ENCODE measurements at regions not wholly inside any gene's neighbourhood (a gene's known extent, or its start where the extent isn't known, plus 50 kb on each side); places are given as distances from the start of the nearest gene placed in this dataset.

DNA sequence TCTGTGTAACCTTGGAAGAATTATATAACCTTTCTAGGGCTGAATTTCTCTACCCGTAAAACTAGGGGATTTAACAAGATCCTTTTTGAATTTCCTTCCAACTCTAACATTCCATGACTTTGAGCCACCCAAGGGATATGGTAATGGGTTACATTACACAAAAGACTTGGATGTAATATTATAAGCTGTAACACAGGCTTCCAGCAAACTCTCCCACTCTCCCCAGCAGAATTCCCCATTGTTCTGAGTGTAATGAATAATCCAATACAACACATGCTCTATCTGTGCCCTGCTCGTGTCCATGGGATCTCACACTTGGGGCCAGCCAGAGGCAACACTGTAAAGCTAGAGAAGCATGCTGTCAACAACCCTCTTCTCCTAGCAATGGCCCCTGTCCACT lies 790.6 kb upstream of the AUTS2 start:
- H3K27ac ChIP-seq = no peak overlapping the region
- no peak overlapping the region for H3K4me3 ChIP-seq
- peak in 1 of 4 donors; percentile 34 for ATAC-seq
- no peaks in the 10 kb centered on the region for H3K36me3 ChIP-seq
- DNase-seq = no peak
- intact Hi-C loops (cut with DNase I) = no loop called here
- H3K9me3 ChIP-seq = no peaks in the 10 kb centered on the region
- 66 to 78% methylated on average over 2 of the region's 2 CpGs for WGBS, 2 donors
- no peaks in the 10 kb centered on the region for H3K27me3 ChIP-seq
- TF ChIP-seq, protein P1, sequence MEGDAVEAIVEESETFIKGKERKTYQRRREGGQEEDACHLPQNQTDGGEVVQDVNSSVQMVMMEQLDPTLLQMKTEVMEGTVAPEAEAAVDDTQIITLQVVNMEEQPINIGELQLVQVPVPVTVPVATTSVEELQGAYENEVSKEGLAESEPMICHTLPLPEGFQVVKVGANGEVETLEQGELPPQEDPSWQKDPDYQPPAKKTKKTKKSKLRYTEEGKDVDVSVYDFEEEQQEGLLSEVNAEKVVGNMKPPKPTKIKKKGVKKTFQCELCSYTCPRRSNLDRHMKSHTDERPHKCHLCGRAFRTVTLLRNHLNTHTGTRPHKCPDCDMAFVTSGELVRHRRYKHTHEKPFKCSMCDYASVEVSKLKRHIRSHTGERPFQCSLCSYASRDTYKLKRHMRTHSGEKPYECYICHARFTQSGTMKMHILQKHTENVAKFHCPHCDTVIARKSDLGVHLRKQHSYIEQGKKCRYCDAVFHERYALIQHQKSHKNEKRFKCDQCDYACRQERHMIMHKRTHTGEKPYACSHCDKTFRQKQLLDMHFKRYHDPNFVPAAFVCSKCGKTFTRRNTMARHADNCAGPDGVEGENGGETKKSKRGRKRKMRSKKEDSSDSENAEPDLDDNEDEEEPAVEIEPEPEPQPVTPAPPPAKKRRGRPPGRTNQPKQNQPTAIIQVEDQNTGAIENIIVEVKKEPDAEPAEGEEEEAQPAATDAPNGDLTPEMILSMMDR (IDR thresholded peaks at IDR 0.05) = no peak
- no peak for FAIRE-seq
- H3K4me1 ChIP-seq = no peaks in the 10 kb centered on the region

DNA sequence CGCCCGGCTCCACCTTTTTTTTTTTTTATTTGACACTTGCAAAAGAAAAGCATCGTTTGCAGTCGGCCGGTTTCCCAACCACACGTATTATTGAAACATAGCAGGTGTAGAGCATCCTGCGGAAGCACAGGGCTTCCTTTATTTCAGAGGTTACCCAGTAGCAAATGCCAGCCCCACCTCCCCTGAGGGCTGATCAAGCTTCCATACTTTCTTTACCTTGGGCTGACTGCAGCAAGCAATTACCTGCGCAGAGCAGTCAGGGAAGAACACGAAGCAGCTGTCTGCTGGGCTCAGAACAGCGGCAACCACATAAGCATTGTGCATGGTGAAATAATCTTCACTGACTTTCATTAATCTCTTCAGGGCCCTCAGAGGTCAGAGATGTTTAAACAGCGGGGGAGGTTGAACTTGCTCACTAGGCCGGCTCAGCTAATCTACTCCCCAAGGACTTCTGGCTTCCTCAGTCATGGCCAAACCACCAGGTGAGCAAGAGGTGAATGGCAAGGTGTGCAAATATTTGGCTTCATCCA lies 784.7 kb upstream of the AUTS2 start:
- Histone ChIP-seq H3K9me3 (no peaks in the 10 kb centered on the region), H3K27me3 (no peaks in the 10 kb centered on the region), H3K36me3 (no peaks in the 10 kb centered on the region), H3K27ac (peak overlapping the region in 1 of 4 donors; percentile 1), H3K4me1 (peaks cover 0 to 9% (median 3%) of the 10 kb centered on the region in 3 donors), H3K4me3 (no peak overlapping the region)
- DNase-seq (peak in 4 of 6 donors; percentile 41 to 81 (median 74)), ATAC-seq (peak; percentile 95 to 99 (median 97)), FAIRE-seq (no peak)
- WGBS, 2 donors = 5 to 13% methylated on average over 12 of the region's 12 CpGs
- intact Hi-C loops (cut with DNase I) = no loop called here
- TF ChIP-seq, protein P1 (IDR thresholded peaks at IDR 0.05) = no peak

DNA sequence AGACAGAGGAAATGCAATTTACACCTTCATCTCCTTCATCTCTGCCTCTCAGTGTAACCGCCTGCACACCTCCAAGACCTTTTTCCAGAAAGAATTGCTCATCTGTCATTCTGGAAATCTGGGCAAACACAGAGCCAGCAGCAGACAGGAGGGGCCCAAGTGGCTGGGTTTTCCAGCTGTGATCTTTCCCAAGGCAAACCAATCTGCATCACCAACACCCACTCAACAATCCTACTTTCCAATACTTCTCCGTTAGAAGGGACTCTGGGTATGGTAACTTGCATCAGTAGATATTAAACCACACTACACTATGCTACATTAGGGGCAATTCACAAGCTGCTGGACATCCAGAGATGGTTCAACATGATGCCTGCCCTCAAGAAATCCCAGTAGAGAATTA lies 781.8 kb upstream of the AUTS2 start:
- DNase-seq (no peak), FAIRE-seq (no peak), ATAC-seq (no peak)
- Histone ChIP-seq H3K27me3 (no peaks in the 10 kb centered on the region), H3K4me3 (no peak overlapping the region), H3K4me1 (peaks cover 0 to 9% (median 3%) of the 10 kb centered on the region in 3 donors), H3K36me3 (no peaks in the 10 kb centered on the region), H3K27ac (no peak overlapping the region), H3K9me3 (no peaks in the 10 kb centered on the region)
- 54 to 62% methylated on average over 2 of the region's 2 CpGs for WGBS, 2 donors
- TF ChIP-seq, protein P1 (IDR thresholded peaks at IDR 0.05) = no peak
- intact Hi-C loops (cut with DNase I) = no loop called here

DNA sequence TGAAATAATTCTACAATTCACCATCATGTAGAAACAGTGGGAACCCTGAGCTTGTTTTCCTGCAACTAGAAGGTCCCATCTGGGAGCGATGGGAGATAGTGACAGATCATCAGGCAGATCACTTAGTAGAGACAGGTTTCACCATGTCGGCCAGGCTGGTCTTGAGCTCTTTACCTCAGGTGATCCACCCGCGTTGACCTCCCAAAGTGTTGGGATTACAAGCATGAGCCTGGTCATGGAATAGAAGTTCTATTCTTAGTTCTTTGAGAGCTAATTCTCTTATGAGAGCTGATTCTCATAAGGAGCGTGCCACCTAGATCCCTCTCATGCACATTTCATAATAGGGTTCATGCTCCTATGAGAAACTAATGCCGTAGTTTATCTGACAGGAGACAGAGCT lies 778.0 kb upstream of the AUTS2 start:
- H3K9me3 ChIP-seq = no peaks in the 10 kb centered on the region
- no peaks in the 10 kb centered on the region for H3K36me3 ChIP-seq
- TF ChIP-seq, protein P1 (IDR thresholded peaks at IDR 0.05) = no peak
- no peak overlapping the region for H3K4me3 ChIP-seq
- no peak for FAIRE-seq
- H3K4me1 ChIP-seq = no peaks in the 10 kb centered on the region
- WGBS, 2 donors = 87 to 96% methylated on average over 6 of the region's 6 CpGs
- intact Hi-C loops (cut with DNase I) = no loop called here
- no peak for DNase-seq
- no peak overlapping the region for H3K27ac ChIP-seq
- ATAC-seq = no peak
- H3K27me3 ChIP-seq = no peaks in the 10 kb centered on the region

DNA sequence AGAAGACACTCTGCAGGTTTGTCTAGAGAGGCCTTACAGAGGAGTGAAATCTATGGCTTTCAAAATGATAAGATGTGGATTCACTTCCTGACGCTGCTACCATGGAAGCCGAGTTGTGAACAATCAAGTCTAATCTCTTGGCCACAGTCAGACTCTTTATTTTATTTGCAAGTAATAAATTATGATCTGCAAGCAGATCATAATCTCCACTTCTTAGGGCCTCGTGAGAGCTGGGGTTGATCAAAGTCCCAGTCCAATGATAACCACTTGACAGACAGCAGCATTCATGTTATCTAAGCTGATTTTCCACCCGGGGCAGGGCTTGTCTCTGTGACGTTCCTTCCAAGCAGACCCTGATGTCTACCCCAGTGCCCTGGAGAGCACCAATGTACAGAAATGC lies 776.4 kb upstream of the AUTS2 start:
- 37 to 54% methylated on average over 5 of the region's 5 CpGs for WGBS, 2 donors
- ATAC-seq = no peak
- Histone ChIP-seq H3K4me1 (no peaks in the 10 kb centered on the region), H3K27me3 (no peaks in the 10 kb centered on the region), H3K36me3 (no peaks in the 10 kb centered on the region), H3K9me3 (no peaks in the 10 kb centered on the region), H3K27ac (no peak overlapping the region), H3K4me3 (no peak overlapping the region)
- FAIRE-seq = no peak
- TF ChIP-seq, protein P1 (IDR thresholded peaks at IDR 0.05) = no peak
- intact Hi-C loops (cut with DNase I) = no loop called here
- DNase-seq = no peak

All from pancreas (tissue), 10 donors.